ENCODE measurements at regions not wholly inside any gene's neighbourhood (a gene's known extent, or its start where the extent isn't known, plus 50 kb on each side); places are given as distances from the start of the nearest gene placed in this dataset.
A peak's percentile ranks its signal among the peaks of the same experiment; 100 is the strongest.

GRCh38 chr2:220533485-220533884 is 906.1 kb downstream of the SLC4A3 start:
- no peak overlapping the region for H4K5ac ChIP-seq (ENCODE audit: low read length)
- H3K27ac ChIP-seq (ENCODE audit: low read depth, low read length): no peak overlapping the region
- H3K18ac ChIP-seq (ENCODE audit: low read length): no peak overlapping the region
- H3K36me3 ChIP-seq (ENCODE audit: control insufficient read depth, insufficient read depth, low read length): no peaks in the 10 kb centered on the region
- H2BK5ac ChIP-seq (ENCODE audit: low read length): no peak overlapping the region
- H2AK5ac ChIP-seq (ENCODE audit: low read length): no peak overlapping the region
- peak; percentile 94 for DNase-seq
- WGBS (ENCODE audit: extremely low coverage, insufficient coverage, low lambda C conversion rate): no CpG with 5 or more reads among the region's 2 CpGs
- H3K56ac ChIP-seq (ENCODE audit: low read length): no peak overlapping the region
- H3K79me2 ChIP-seq (ENCODE audit: control insufficient read depth, insufficient read depth, low read length): no peaks in the 10 kb centered on the region
- H4K8ac ChIP-seq (ENCODE audit: low read depth, low read length): no peak overlapping the region
- H3K9ac ChIP-seq (ENCODE audit: low read length): no peak overlapping the region
- H3K4me2 ChIP-seq (ENCODE audit: low read length): no peak overlapping the region
- no peaks in the 10 kb centered on the region for H3K4me1 ChIP-seq (ENCODE audit: control insufficient read depth, low read depth, low read length)
- H3K4ac ChIP-seq (ENCODE audit: low read depth, low read length): no peak overlapping the region
- H3K23ac ChIP-seq (ENCODE audit: low read length): no peak overlapping the region
- no peaks in the 10 kb centered on the region for H3K79me1 ChIP-seq (ENCODE audit: low read length)
- H3K4me3 ChIP-seq (ENCODE audit: low read length): no peak overlapping the region
- H3K27me3 ChIP-seq (ENCODE audit: insufficient read depth, low read length, poor library complexity): no peaks in the 10 kb centered on the region
- H2BK15ac ChIP-seq (replicated peaks; ENCODE audit: low read depth): no peak overlapping the region
- H2BK120ac ChIP-seq (ENCODE audit: low read depth, low read length): no peak overlapping the region

GRCh38 chr2:220539481-220539880 is 912.1 kb downstream of the SLC4A3 start:
- H4K5ac ChIP-seq (ENCODE audit: low read length): no peak overlapping the region
- no peak overlapping the region for H3K23ac ChIP-seq (ENCODE audit: low read length)
- no peaks in the 10 kb centered on the region for H3K27me3 ChIP-seq (ENCODE audit: insufficient read depth, low read length, poor library complexity)
- H3K4me2 ChIP-seq (ENCODE audit: low read length): no peak overlapping the region
- H3K4me3 ChIP-seq (ENCODE audit: low read length): no peak overlapping the region
- H2AK5ac ChIP-seq (ENCODE audit: low read length): no peak overlapping the region
- DNase-seq: no peak
- H3K79me1 ChIP-seq (ENCODE audit: low read length): no peaks in the 10 kb centered on the region
- no peak overlapping the region for H3K18ac ChIP-seq (ENCODE audit: low read length)
- H3K4ac ChIP-seq (ENCODE audit: low read depth, low read length): no peak overlapping the region
- H3K9ac ChIP-seq (ENCODE audit: low read length): no peak overlapping the region
- no CpG with 5 or more reads among the region's 5 CpGs for WGBS (ENCODE audit: extremely low coverage, insufficient coverage, low lambda C conversion rate)
- H4K8ac ChIP-seq (ENCODE audit: low read depth, low read length): no peak overlapping the region
- H3K36me3 ChIP-seq (ENCODE audit: control insufficient read depth, insufficient read depth, low read length): no peaks in the 10 kb centered on the region
- H2BK5ac ChIP-seq (ENCODE audit: low read length): no peak overlapping the region
- H3K56ac ChIP-seq (ENCODE audit: low read length): no peak overlapping the region
- no peaks in the 10 kb centered on the region for H3K4me1 ChIP-seq (ENCODE audit: control insufficient read depth, low read depth, low read length)
- H2BK15ac ChIP-seq (replicated peaks; ENCODE audit: low read depth): no peak overlapping the region
- H3K79me2 ChIP-seq (ENCODE audit: control insufficient read depth, insufficient read depth, low read length): no peaks in the 10 kb centered on the region
- no peak overlapping the region for H3K27ac ChIP-seq (ENCODE audit: low read depth, low read length)
- H2BK120ac ChIP-seq (ENCODE audit: low read depth, low read length): no peak overlapping the region

- Histone ChIP-seq H3K79me1 (ENCODE audit: low read length) (no peaks in the 10 kb centered on the region), H3K18ac (ENCODE audit: low read length) (no peak overlapping the region), H3K4me1 (ENCODE audit: control insufficient read depth, low read depth, low read length) (no peaks in the 10 kb centered on the region), H2BK5ac (ENCODE audit: low read length) (no peak overlapping the region), H3K27ac (ENCODE audit: low read depth, low read length) (no peak overlapping the region), H4K5ac (ENCODE audit: low read length) (no peak overlapping the region), H3K27me3 (ENCODE audit: insufficient read depth, low read length, poor library complexity) (no peaks in the 10 kb centered on the region), H3K4ac (ENCODE audit: low read depth, low read length) (no peak overlapping the region), H3K56ac (ENCODE audit: low read length) (no peak overlapping the region), H2AK5ac (ENCODE audit: low read length) (no peak overlapping the region), H3K79me2 (ENCODE audit: control insufficient read depth, insufficient read depth, low read length) (no peaks in the 10 kb centered on the region), H4K8ac (ENCODE audit: low read depth, low read length) (no peak overlapping the region), H3K9ac (ENCODE audit: low read length) (no peak overlapping the region), H3K23ac (ENCODE audit: low read length) (no peak overlapping the region), H3K4me2 (ENCODE audit: low read length) (no peak overlapping the region), H2BK15ac (replicated peaks; ENCODE audit: low read depth) (no peak overlapping the region), H3K36me3 (ENCODE audit: control insufficient read depth, insufficient read depth, low read length) (no peaks in the 10 kb centered on the region), H3K4me3 (ENCODE audit: low read length) (no peak overlapping the region), H2BK120ac (ENCODE audit: low read depth, low read length) (no peak overlapping the region)
- no CpG with 5 or more reads among the region's 1 CpG for WGBS (ENCODE audit: extremely low coverage, insufficient coverage, low lambda C conversion rate)
- no peak for DNase-seq
Measured at GRCh38 chr2:220544049-220544448, 916.6 kb downstream of the SLC4A3 start.

- Histone ChIP-seq H3K23ac (ENCODE audit: low read length) (no peak overlapping the region), H3K79me2 (ENCODE audit: control insufficient read depth, insufficient read depth, low read length) (no peaks in the 10 kb centered on the region), H3K4me3 (ENCODE audit: low read length) (no peak overlapping the region), H3K4me2 (ENCODE audit: low read length) (no peak overlapping the region), H3K56ac (ENCODE audit: low read length) (no peak overlapping the region), H3K18ac (ENCODE audit: low read length) (no peak overlapping the region), H4K5ac (ENCODE audit: low read length) (no peak overlapping the region), H3K4me1 (ENCODE audit: control insufficient read depth, low read depth, low read length) (no peaks in the 10 kb centered on the region), H2AK5ac (ENCODE audit: low read length) (no peak overlapping the region), H3K79me1 (ENCODE audit: low read length) (no peaks in the 10 kb centered on the region), H3K27ac (ENCODE audit: low read depth, low read length) (no peak overlapping the region), H3K36me3 (ENCODE audit: control insufficient read depth, insufficient read depth, low read length) (no peaks in the 10 kb centered on the region), H2BK120ac (ENCODE audit: low read depth, low read length) (no peak overlapping the region), H2BK15ac (replicated peaks; ENCODE audit: low read depth) (no peak overlapping the region), H3K9ac (ENCODE audit: low read length) (no peak overlapping the region), H4K8ac (ENCODE audit: low read depth, low read length) (no peak overlapping the region), H2BK5ac (ENCODE audit: low read length) (no peak overlapping the region), H3K27me3 (ENCODE audit: insufficient read depth, low read length, poor library complexity) (no peaks in the 10 kb centered on the region), H3K4ac (ENCODE audit: low read depth, low read length) (no peak overlapping the region)
- no CpG with 5 or more reads among the region's 2 CpGs for WGBS (ENCODE audit: extremely low coverage, insufficient coverage, low lambda C conversion rate)
- no peak for DNase-seq
Measured at GRCh38 chr2:220550995-220551700, 923.7 kb downstream of the SLC4A3 start.

- Histone ChIP-seq H3K79me2 (ENCODE audit: control insufficient read depth, insufficient read depth, low read length) (no peaks in the 10 kb centered on the region), H2BK5ac (ENCODE audit: low read length) (no peak overlapping the region), H3K56ac (ENCODE audit: low read length) (no peak overlapping the region), H3K27me3 (ENCODE audit: insufficient read depth, low read length, poor library complexity) (no peaks in the 10 kb centered on the region), H3K79me1 (ENCODE audit: low read length) (no peaks in the 10 kb centered on the region), H3K4ac (ENCODE audit: low read depth, low read length) (no peak overlapping the region), H4K5ac (ENCODE audit: low read length) (no peak overlapping the region), H3K4me3 (ENCODE audit: low read length) (no peak overlapping the region), H2BK15ac (replicated peaks; ENCODE audit: low read depth) (no peak overlapping the region), H3K4me1 (ENCODE audit: control insufficient read depth, low read depth, low read length) (no peaks in the 10 kb centered on the region), H4K8ac (ENCODE audit: low read depth, low read length) (no peak overlapping the region), H2BK120ac (ENCODE audit: low read depth, low read length) (no peak overlapping the region), H3K36me3 (ENCODE audit: control insufficient read depth, insufficient read depth, low read length) (no peaks in the 10 kb centered on the region), H3K18ac (ENCODE audit: low read length) (no peak overlapping the region), H2AK5ac (ENCODE audit: low read length) (no peak overlapping the region), H3K9ac (ENCODE audit: low read length) (no peak overlapping the region), H3K23ac (ENCODE audit: low read length) (no peak overlapping the region), H3K27ac (ENCODE audit: low read depth, low read length) (no peak overlapping the region), H3K4me2 (ENCODE audit: low read length) (no peak overlapping the region)
- DNase-seq: no peak
- no CpG with 5 or more reads among the region's 7 CpGs for WGBS (ENCODE audit: extremely low coverage, insufficient coverage, low lambda C conversion rate)
Measured at GRCh38 chr2:220552790-220553535, 925.5 kb downstream of the SLC4A3 start.

All from mesendoderm (in vitro differentiated cells).